ENCODE measurements at regions not wholly inside any gene's neighbourhood (a gene's known extent, or its start where the extent isn't known, plus 50 kb on each side); places are given as distances from the start of the nearest gene placed in this dataset.

DNA sequence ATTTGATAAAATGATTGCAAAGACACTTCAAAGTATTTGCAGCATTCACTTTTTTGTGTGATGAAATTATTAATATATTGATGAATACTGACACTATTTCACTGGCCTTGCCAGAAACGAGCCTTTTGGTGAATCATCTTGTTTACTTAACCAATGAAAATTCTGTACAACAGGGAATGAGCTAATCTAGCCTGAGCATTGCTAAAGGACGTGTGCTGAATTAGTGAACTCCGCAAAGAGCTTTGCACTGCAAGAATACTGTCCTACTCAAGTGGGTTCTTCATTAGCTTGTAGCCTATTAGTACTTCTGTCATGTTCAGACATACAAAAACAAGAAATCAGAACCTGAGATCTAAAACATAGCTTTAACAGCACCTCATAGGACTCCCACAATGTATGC lies 172.0 kb upstream of the NRSN1 start:
- DNase-seq (ENCODE audit: low read depth, low spot score) = no peak
- TF ChIP-seq, protein P1, sequence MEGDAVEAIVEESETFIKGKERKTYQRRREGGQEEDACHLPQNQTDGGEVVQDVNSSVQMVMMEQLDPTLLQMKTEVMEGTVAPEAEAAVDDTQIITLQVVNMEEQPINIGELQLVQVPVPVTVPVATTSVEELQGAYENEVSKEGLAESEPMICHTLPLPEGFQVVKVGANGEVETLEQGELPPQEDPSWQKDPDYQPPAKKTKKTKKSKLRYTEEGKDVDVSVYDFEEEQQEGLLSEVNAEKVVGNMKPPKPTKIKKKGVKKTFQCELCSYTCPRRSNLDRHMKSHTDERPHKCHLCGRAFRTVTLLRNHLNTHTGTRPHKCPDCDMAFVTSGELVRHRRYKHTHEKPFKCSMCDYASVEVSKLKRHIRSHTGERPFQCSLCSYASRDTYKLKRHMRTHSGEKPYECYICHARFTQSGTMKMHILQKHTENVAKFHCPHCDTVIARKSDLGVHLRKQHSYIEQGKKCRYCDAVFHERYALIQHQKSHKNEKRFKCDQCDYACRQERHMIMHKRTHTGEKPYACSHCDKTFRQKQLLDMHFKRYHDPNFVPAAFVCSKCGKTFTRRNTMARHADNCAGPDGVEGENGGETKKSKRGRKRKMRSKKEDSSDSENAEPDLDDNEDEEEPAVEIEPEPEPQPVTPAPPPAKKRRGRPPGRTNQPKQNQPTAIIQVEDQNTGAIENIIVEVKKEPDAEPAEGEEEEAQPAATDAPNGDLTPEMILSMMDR (IDR thresholded peaks at IDR 0.05; ENCODE audit: insufficient read depth, low read length, missing control alignments) = no peak
- ChIA-PET POLR2A (no interaction called here), CTCF (no interaction called here)
- no peak overlapping the region for H3K4me3 ChIP-seq (ENCODE audit: low read depth, low read length)

DNA sequence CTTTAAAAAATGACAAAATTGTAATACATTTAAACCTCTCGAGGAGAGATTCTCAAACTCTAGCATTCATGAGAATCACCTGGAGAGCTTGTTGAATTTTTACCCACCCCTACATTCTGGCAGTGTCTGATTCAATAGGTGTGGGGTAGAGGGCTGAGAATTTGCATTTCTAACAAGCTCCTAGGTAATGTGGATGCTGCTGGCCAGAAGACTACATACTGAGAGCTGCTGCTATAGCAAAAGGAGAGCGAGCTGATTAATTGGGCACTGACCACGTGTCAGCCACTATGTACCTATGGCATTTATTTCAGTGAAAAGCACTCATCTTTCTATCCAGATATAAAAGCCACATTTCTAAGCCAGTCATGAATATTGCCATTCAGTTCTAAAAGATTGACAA lies 169.0 kb upstream of the NRSN1 start:
- POLR2A ChIA-PET = no interaction called here
- H3K4me3 ChIP-seq (ENCODE audit: low read depth, low read length) = no peak overlapping the region
- CTCF ChIA-PET = no interaction called here
- DNase-seq (ENCODE audit: low read depth, low spot score) = no peak
- TF ChIP-seq, protein P1 (IDR thresholded peaks at IDR 0.05; ENCODE audit: insufficient read depth, low read length, missing control alignments) = no peak

DNA sequence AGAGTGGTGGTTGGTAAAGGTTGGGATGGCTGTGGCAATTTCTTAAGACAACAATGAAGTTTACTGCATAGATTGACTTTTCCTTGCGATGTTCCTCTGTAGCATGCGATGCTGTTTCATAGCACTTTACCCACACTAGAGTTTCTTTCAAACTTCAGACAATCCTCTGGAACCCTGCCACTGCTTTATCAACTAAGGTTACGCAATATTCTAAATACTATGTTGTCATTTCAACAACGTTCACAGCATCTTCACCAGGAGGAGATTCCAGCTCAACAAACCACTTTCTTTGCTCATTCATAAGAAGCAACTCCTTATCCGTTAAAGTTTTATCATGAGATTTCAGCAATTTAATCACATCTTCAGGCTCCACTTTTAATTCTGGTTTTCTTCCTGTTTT lies 161.2 kb upstream of the NRSN1 start:
- TF ChIP-seq, protein P1 (IDR thresholded peaks at IDR 0.05; ENCODE audit: insufficient read depth, low read length, missing control alignments) = no peak
- CTCF ChIA-PET = no interaction called here
- DNase-seq (ENCODE audit: low read depth, low spot score) = no peak
- POLR2A ChIA-PET = no interaction called here
- no peak overlapping the region for H3K4me3 ChIP-seq (ENCODE audit: low read depth, low read length)

DNA sequence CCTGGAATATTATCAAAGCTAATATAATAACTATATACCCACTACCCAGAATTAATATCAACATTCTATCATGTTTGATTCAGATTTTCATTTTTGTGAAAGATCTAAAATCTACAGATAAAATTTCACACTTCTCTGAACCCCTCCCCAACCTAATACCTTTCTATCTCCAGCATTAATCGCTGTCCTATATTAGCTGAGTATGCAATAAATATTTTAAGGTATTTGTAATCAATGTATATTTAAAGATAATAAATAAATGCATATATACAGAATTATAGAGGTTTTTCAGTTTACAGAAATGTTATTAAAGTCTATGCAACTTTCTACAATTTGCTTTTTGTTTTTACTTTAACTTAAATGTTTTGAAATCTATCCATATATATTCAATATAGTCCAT lies 156.7 kb upstream of the NRSN1 start:
- no peak for DNase-seq (ENCODE audit: low read depth, low spot score)
- TF ChIP-seq, protein P1 (IDR thresholded peaks at IDR 0.05; ENCODE audit: insufficient read depth, low read length, missing control alignments) = no peak
- H3K4me3 ChIP-seq (ENCODE audit: low read depth, low read length) = no peak overlapping the region
- ChIA-PET POLR2A (no interaction called here), CTCF (no interaction called here)

DNA sequence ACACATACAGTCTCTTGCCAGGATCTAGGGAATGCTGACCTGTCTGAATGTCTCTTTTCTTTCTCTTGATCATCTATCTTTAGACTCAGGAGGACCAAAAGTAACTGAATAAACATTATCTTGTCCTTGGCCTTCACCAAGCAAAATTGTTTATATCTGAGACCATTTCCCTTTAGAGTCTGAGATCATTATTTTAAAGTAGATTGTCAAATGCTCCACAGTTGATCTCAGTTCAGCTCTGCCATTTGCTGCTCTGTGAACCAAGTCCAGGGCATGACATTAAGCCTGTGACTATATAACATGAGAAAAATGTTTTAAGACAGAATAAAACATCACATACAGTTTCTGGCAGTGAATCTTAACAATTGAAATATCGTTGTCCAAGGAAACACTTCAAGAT lies 148.3 kb upstream of the NRSN1 start:
- H3K4me3 ChIP-seq (ENCODE audit: low read depth, low read length) = no peak overlapping the region
- ChIA-PET CTCF (no interaction called here), POLR2A (no interaction called here)
- TF ChIP-seq, protein P1 (IDR thresholded peaks at IDR 0.05; ENCODE audit: insufficient read depth, low read length, missing control alignments) = no peak
- no peak for DNase-seq (ENCODE audit: low read depth, low spot score)

DNA sequence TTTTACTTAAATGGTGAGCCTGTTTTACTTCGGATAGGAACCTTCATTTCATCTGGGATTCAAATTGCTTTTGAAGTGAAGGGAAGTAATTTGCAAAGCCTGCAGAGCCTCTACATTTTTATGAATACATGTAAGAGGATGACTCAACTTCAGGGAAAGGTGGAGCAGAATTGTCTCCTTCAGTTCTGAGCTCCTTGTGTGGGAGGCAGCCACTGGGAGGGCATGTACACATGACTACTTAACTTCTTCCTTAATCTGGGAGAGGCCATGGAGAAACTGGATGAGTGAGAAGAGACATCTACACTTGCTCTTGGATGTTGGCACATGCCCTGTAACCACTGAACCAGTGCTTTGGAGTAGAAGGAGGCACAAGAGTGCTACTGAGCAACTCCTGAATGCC lies 145.1 kb upstream of the NRSN1 start:
- no peak for DNase-seq (ENCODE audit: low read depth, low spot score)
- POLR2A ChIA-PET = no interaction called here
- TF ChIP-seq, protein P1 (IDR thresholded peaks at IDR 0.05; ENCODE audit: insufficient read depth, low read length, missing control alignments) = no peak
- CTCF ChIA-PET = no interaction called here
- H3K4me3 ChIP-seq (ENCODE audit: low read depth, low read length) = no peak overlapping the region
